ENCODE measurements at regions not wholly inside any gene's neighbourhood (a gene's known extent, or its start where the extent isn't known, plus 50 kb on each side); places are given as distances from the start of the nearest gene placed in this dataset.
"Not testable (repeated sequence)": the region's sequence is repeated elsewhere in the genome, so short reads cannot be mapped to it uniquely, and the experiment has no call there.

DNA sequence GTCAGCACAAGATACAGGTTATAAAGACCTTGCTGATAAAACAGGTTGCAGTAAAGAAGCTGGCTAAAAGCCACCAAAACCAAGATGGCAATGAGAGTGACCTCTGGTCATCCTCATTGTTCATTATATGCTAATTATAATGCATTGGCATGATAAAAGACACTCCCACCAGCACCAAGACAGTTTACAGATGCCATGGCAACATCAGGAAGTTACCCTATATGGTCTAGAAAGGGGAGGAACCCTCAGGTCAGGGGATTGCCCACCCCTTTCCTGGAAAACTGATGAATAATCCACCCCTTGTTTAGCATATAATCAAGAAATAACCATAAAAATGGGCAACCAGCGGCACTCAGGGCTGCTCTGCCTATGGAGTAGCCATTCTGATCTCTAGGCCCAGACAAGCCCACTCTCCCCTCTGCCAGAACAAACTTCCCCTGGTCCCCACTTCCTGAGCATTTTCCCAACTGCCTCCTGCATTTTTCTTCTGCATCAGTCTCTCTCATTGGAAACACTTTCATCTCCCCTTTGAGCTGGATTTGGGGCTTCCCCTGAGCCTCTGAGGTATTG, 215.3 kb upstream of the SDK2 start:
- not testable (repeated sequence) for DNase-seq

DNA sequence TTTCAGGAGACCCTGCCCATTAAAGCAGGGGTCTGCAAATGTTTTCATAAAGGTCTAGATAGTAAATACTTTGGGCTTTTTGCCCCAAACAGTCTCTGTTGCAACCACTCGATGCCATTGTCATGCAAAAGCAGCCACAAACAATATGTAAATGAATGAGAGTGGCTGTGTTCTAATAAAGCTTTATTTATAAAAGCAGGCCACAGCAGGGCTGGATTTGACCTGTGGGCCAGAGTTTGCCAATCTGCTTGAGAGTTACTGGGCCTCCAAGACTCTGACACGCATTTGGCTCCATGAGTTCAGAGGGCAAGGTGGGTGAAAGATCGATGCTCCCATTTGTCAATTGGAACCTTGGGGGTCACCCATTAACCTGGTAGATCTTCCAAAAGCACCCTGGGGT, 217.3 kb upstream of the SDK2 start:
- no peak for DNase-seq

DNA sequence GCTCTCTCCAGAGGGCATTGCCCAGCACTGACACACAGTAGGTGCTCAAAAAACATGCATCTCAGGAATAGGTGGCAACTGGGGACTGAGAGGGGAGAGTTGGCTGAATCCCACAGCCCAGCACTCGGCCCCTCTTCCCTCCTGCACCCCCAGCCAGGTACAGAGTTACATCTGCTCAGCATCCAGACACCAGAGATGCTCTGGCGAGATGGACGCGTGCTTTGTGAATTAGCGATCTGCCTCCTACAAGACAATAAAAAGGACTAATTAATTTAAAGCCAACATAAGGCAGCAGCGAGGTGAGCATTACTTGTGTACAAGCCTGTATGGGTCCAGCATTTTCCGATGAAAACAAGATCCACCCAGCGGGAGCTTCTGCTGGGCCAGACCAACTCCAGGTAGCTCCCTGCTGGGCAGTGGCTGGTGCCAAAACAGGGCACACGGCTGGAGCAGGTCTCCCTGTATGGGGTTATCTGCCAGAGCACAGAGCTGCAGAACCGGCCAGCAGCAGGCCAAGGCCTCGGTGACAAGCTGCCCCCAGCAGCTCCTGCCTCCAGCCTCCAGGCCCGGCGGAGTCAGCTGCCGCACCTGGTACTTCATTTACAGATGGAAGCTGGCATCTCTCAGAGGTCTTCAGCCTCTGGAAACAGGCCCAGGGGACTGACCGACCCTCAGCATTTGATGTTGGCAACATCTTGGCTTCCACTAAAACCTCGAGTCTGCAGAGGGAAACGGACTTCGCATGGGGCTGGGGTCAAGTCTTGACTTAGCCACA, 219.7 kb upstream of the SDK2 start:
- no peak for DNase-seq

DNA sequence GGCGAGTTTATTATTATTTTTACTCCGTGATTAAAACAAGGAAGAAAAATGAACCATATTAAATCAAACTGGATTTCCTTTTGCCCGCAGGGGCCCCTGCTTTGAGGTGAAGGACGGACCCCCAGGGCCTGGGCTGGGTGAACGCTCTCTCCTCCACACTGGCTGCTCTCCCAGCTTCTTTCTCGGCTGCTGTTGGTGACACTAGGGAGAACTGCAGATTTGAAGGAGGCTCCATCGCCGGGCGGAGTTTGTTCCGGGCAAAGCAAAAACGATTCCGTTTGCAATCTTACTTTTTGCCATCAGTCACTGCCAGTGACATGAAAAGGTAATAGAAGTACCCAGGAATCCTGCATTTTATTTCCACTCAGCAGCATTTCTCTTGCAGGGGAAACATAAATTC, 221.6 kb upstream of the SDK2 start:
- DNase-seq, result no peak

DNA sequence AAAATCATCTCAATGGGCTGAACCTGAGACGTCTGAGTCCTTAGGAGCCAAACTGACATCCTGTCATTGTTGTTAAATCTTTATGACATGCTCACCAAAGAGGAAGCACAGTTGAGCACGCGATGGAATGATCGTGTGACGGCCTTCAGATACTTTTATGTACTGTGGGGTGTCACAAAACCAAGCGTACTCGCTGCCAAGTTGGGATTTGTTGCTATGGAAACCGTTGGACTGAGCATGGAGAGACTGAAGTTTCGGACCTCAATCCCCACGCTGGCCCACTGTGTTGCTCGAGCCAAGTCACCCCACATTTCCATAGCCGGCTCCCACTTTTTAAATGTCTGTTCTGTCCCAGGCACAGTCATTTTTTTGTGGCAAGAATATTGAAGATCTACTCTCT, 222.8 kb upstream of the SDK2 start:
- DNase-seq, result no peak

DNA sequence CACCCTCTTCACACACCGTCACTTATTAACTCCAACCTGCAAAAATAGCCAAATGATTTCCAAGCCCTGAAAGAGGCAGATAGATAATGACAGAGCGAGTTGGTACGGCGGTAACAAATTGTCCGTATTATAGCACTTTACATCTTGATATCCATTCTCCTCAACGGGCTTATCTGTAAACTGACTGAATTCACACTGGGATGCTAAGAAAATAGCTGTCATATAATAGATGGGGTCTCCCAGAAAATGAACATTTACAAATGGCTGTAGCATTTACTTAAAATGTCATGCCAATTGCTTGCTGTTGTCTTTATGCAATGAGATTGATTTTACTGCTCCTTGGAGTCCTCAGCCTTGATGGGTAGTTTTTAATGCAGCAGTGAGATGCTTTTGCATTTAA, 225.8 kb upstream of the SDK2 start:
- no peak for DNase-seq

GRCh38 chr17:73870473-73870872, 226.2 kb upstream of the SDK2 start:
- no peak for DNase-seq

DNA sequence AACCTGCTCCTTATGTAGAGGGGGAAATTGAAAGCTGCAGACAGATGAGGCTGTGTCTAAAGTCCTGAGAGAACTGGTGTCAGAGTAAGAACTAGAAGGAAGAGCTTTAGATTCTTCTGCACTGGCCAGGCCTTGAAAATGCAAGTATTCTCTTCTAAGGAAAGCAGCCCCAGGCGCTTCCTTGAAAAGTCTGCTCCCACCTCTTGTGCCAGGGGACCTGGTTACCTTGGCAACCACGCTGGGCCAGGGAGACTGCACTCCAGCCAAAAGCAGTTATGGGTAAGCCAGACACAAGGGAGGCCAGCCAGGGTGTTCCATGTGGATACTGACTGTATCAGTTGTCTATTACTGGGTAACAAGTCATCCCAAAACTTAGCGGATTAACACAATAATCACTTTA, 228.6 kb upstream of the SDK2 start:
- DNase-seq, result no peak

GRCh38 chr17:73874008-73874720, 229.9 kb upstream of the SDK2 start:
- peak; percentile 4 for DNase-seq

DNA sequence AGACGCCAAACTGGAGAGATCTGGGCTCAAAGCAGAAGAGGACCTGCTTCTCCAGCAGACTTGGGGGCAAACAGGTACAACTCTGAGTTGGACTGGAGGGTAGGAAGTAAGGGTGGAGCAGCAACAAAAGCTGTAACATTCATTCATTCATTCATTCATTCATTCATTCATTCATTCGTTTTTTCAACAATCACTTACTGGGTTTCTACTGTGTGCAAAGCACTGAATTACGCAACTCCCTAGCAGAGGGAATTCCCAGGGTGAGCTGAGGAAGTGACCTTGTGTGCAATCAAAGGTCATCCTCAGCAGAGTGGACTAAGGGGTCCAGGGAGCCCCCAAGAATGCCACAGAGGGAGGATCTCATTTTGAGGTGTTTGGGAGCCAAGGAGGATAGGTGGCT, 231.1 kb upstream of the SDK2 start:
- no peak for DNase-seq

- no peak for DNase-seq
These were observed 233.7 kb upstream of the SDK2 start for GRCh38 chr17:73877962-73878361.

GRCh38 chr17:73878923-73879322, 234.7 kb upstream of the SDK2 start:
- DNase-seq, result no peak

GRCh38 chr17:73879987-73880386, 235.7 kb upstream of the SDK2 start:
- no peak for DNase-seq

- no peak for DNase-seq
These were observed 238.3 kb upstream of the SDK2 start for GRCh38 chr17:73882590-73882989.

DNA sequence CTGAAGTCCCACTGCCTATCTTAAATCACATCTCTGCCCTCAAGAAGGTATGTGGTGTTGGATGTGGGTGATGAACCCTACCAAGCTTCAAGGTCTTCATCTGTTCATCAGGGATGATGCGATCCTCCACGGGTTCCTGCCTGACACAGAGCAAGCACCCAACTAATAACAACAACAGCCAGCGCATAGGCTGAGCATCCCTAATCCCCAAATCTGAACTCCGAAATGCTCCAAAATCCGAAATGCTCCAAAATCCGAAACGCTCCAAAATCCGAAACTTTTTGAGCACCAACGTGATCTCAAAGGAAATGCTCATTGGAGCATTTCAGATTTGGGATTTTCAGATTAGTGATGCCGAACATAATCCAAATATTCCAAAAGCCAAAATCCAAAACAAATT, 238.9 kb upstream of the SDK2 start:
- no peak for DNase-seq

- no peak for DNase-seq
These were observed 243.5 kb upstream of the SDK2 start for GRCh38 chr17:73887739-73888138.

- DNase-seq, result no peak
These were observed 244.6 kb upstream of the SDK2 start for GRCh38 chr17:73888862-73889261.

DNA sequence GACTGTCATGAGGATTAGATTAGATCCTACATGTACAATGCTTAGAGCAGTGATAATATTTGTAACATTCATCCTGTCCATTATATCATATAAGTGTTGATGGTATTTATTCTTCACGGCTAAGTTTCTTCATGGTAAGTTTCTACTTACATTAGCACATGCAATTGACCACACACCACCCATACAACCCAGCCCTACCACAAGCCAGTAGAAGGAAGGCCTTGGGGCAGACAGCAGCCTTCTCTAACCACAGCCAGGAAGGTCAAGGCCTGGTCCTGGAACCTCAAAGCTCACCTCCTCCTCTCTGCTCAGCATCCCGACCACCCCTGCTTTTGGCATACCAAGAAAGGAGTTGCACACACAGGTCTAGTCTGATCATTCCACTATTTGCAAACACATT, 245.2 kb upstream of the SDK2 start:
- no peak for DNase-seq

- DNase-seq, result no peak
These were observed 246.7 kb upstream of the SDK2 start for GRCh38 chr17:73890831-73891405.

DNA sequence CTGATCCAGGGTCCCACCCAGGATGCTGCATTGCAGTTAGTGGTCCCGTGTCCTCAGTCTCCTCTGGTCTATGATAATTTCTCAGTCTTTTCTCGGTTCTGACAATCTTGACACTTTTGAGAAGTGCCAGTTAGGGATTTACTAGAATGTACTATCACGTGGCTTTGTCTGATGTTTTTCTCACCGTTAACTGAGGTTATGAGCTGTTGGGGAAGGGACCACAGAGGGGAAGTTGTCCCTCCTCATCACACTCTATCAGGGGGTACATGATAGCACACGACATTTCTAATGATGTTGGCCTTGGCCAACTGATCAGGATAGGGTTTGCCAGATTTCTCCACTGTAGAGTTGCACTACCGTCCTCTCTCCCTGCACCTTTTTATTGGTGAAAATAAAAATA, 250.9 kb upstream of the SDK2 start:
- DNase-seq, result no peak

DNA sequence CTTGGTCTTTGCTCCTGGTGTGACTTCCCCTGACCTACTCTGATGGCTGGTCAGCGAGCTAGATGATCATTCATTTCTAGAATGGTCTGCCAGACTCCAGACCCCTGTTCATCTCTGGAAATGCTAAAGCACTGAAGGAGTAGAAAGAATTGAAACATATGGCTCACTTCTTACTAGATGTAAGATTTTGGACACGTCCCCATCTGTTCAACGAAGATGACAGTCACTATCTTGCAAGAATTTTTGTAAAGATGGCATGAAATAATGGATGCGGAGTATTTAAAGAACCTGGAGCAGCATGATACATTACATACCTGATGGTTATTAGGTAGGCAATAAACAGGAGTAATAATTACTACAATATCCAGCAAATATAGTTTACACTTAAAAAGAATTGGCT, 252.7 kb upstream of the SDK2 start:
- no peak for DNase-seq

GRCh38 chr17:73899839-73900238, 255.6 kb upstream of the SDK2 start:
- DNase-seq, result no peak

DNA sequence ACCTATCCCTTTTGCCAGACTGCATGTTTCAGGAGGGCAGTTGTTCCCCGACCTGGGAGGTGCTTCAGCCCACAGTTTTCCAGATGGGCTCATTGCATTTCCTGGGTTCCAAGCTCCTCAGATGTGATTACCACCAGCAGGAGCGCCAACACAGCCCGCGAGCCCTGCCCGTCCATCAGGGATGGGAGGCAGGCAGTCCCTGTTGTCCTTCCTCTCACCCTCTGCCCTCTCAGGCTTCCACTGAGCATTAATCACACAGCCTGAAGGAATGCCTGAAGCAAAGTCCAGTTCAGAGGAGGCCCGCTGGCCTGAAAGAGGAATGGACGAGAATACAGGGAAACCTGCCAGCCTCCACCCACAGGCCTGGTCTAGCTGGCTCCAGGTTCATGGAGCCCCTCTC, 256.3 kb upstream of the SDK2 start:
- no peak for DNase-seq

DNA sequence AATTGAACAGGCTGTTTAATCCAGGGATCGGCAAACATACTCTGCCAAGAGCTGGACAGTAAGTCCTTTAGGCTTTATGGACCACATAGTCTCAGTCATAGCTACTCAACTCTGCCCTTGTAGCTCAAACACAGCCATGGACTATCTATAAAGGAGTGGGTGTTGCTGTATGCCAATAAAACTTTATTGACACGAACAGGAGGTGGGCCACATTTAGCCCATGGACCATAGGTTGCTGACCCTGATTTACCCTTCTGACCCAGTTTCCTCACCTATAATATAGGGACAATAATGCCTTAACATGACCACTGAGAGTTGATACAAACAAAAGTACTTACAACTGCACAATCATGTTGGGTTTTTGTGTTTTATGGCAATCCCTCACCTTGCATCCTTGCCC, 257.0 kb upstream of the SDK2 start:
- no peak for DNase-seq

Measured in activated CD4-positive, alpha-beta T cell treated with anti-CD3 and anti-CD28 coated beads for 48 hours (primary cell).